ENCODE measurements at regions not wholly inside any gene's neighbourhood (a gene's known extent, or its start where the extent isn't known, plus 50 kb on each side); places are given as distances from the start of the nearest gene placed in this dataset.

DNA sequence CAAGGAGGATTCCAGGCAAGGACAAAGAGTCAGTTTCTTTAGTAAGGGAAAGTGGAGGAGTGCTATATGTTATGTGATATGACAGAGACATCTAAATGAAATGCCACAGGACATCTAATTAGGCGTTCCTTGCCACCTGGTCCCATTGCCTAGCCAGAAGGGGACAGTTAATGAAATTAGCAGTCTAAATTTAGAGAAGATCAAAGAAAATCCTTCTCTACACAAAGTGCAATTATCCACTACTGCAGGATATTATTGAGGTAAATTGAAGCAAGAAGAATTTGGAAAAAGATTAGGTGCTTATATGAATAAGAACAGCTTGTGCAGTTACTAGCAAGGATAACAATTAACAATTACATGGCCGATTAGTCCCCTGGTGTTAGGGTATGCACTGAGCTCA is 495.3 kb upstream of the NMUR2 start:
- no peak for DNase-seq

DNA sequence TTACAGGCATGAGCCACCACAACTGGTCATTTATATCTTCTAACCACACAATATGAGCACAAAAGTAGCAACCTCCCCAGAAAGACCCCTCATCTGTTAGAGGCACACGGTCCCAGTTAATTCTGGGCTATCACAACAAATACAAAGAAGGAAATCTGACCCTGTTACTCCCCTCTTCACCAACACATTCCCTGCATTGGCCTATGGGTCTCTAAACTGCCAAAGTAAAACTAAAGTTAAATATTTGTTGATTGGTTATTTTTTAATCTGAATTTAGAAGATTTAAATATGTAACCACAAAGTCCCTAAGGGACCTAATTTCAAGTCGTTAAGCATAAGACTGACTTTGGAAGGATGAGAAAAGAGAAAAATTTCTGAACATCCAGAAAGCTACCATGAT is 496.7 kb upstream of the NMUR2 start:
- DNase-seq, result no peak

DNA sequence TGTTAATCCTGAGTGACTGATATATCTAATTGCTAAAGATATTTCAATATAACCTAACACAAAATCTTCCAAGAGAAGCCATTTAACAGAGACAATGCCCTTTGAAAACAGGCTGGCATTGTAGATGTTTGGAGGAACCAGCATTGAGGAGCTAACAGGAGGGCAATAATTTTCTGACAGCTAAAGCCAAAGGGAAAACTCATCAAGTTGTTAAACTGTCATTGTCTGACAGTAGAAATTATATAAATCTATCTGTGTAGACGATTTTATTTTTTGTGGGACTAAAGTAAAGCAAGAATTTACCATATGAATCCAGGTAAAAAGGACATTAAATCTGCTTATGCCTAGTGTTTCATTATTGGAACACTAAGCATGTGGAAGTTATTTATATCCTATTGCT is 500.2 kb upstream of the NMUR2 start:
- DNase-seq, result no peak

DNA sequence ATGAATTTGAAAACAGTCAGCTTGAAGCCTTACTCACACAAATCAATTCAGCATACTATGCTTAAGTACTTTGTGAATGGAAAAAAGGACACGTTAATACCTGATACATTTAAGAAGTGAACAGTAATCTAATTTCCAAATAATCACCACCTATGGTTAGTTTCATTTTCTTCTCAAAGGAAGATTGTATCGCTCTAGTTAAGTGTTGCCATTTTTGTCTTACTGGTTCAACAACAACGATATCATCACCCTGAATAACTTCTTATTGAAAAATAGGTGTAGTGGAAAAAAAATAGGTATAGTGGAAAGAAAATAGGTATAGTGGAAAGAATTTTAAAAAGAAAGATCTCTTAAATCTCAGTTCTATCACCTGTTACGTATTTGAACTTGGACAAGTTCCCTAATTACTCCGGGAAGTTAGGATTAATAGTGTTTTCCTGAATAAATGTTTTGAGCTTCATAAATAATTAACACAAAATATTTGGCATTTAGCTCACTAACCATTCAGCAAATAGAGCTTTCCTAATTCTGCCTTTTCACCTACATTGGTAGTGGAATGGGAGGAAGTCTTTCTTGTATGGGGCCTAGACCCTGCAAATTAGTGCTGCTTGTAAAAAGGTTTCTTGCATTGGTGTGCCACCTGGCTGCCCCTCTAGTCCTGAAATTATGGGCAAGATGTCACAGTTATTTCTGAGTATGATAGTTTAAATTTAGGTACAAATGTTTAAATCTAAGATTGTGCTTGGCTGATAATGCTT is 502.6 kb upstream of the NMUR2 start:
- no peak for DNase-seq

DNA sequence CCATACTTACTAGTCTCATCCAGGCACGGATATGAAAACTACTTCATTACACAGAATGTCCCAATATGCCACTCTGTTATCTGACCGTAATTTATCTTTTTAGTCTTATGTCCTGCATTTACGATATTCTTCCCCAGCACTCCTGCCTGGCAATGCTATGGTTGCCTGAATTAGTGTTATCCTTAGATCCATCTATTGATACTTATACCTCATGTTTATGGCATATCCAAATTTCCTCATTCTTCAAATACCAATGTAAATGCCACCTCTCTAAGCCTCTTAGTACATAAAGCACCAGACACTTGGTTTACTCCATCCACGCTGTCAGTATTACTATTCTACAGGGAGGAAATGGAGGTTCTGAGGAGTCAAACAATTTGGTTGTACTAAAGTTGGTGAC is 507.8 kb upstream of the NMUR2 start:
- no peak for DNase-seq

DNA sequence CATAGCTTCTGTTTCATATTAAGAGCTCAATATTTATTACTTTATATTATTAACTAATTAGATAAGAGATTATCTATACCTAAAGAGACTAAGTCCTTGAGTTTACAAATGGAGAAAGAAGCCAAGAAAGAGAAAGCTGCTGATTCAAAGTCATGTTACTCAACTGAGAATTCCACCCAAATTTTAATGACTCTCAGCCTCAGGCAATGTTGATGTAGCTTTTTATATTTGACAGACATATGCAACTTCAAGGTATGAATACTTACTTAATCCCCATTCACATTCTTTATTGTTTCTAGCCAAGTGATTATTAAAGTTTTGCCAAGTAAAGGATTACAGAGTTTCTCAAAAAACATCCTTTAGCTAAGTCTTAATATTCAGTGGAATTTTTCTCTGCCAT is 527.5 kb upstream of the NMUR2 start:
- DNase-seq, result no peak

DNA sequence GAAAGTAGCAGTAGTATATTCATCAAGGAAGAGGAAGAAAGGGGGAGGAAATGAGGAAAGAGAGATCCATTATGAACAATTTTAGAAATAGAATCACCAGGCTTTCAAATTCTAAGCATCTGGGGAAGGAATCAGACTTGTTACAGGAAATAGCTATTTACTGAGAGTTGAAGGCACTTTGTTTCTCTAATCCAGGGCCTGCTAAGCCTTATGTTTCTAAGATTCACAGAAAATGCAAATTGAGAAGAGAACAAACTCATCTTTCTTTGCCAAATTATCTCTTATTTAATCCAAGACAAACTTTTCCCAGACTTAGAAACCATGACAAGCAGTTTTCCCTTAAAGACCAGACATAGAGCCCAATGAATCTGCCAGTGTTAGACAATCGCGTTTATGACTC is 528.0 kb upstream of the NMUR2 start:
- no peak for DNase-seq

DNA sequence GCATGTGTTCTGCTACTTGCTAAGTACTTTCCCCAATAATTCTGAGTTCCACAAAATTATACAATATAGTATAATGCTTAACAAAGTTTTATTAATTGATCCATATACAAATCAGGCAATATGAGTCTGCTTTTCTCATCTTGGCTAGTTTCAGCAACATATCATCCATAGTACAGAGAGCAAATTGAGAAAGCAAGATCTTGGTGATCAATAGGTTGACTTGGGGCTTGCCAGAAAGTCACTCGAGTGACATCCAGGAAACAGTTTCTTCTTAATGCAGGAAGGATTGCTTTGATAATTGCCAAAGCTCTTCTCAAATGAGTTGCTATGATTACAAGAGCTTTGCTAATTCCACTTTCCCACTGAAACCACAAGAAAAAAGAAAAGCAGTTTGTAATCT is 533.6 kb upstream of the NMUR2 start:
- no peak for DNase-seq

DNA sequence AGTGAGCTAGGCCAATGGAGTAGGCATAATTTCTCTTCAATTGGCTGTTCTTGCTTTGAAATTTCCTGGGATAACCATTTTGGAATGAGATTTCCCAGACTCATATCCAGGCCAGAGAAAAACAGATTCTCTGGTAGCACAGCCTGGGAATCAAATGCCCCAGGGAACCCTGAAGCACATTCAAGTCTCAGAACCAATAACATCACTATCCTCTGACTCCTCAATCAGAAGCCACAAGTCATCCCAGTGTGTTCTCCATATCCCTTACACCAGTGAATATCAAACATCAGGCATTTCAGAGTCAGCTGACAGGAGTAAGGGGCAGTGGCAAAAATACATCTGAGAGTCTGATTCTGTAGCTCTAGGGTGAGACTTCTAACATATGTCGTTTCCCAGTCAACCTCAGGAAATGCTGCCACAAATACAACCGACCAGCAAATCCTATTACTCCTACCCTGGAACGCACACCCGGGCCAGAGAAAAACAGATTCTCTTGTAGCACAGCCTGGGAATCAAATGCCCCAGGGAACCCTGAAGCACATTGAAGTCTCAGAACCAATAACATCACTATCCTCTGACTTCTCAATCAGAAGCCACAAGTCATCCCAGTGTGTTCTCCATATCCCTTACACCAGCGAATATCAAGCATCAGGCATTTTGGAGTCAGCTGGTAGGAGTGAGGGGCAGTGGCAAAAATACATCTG is 537.7 kb upstream of the NMUR2 start:
- no peak for DNase-seq

DNA sequence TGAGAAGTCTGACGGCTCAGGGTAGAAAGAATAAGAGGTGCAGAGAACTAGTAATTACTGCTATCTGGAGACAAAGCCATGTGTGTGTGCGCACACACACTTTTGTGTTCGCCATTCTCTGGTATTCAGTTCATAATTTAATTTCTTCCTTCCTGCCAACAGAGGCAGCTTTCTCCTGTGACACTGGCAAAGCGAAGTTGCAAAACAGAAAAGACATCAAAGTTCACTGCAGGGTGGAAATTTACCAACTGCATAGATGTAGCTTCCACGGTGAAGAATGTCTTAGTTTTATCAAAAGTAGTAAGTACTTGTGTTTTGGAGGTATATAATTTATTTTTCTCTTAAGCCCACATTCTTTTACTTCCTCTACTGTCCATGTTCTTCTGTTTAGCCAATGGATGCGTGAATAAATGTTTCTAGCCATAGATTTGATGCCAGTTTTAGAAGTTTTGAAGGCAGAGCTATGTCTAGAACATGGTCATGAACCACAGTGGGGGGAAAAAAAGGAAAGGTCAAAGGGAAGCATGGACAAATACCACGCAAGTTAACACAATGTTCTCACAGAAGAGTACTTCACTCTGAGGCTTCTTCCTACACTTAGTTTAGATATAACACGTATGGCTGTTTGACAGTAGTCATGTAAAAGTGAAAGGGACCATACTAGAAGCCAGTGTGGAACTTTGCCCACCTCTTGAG is 536.5 kb upstream of the GRIA1 start:
- DNase-seq, result no peak

DNA sequence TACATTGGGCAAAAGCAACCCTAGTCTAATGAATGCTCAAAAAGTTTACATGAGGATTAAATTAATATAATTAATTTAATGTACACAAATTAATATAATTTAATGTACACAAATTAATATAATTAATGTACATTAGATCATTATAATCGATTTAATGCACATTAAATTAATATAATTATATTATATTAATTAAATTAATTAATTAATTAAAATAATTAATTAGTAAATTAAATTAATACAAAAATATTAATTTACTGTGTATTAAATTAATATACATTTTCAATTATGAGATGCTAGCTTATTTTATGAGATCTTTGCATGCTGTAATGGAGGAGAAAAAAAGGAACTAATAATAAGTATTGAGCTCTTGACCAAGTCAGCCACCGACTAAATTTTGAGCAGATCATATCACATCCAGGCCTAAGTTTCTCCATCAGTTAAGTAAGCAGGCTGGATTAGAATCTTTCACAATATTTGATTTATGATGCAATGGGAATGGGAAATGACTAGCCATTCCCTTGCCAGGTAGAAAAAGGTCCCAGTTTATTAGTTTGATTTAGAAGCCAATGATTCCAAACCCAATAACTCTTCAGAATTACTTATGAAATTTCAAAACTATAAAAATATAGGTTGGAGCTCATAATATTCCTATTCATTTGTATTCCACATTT is 533.4 kb upstream of the GRIA1 start:
- no peak for DNase-seq

DNA sequence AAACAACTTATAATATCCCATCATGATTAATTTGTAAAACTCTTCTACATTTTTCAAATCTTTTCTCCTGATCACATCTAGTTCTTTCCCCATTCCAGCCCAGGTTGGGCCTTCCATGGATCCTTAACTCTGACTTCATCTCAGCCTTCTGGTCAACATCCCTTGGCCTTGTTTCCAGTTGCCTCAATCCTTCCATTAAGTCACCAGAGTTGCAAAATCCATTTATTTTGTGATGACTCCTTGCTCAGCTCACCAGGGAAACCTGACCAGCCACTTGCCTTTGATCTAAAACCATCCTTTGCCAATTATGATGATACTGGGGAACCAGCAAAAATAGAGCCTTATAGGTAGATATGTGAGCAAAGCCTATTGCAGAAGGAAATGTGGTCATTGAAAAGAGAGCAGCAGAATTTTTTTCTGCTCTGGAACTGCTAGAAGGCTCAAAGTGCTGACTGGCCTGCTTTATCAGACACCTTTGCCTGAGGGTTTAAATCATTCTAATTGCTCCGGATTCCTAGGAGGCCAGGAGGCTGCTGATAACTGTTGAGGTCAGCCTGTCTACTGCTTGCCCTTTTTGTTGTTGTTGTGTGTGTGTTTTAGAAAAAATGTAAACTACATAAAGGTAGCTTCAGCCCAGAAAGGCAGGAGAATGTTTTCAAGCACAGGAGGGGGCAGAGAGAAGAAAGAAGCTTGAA is 512.2 kb upstream of the GRIA1 start:
- no peak for DNase-seq

DNA sequence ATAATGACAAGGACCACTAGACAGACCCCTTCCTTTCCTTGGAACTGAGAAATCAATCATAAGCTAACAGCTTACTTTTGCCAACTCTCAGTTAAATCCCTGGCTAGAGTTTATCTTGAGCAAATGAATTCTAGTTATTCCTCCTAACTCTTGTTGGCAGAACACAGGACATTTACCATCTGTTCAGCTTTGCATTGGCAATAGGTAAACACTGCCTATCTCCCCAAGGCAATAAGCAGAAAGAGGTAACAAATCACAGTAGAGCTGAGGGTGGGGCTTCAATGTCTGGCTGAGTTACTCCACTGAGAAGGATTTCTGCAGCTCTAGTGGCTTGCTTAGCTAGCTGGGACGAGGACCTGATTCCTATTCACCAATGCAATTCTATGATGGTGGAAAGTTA is 503.3 kb upstream of the GRIA1 start:
- no peak for DNase-seq

DNA sequence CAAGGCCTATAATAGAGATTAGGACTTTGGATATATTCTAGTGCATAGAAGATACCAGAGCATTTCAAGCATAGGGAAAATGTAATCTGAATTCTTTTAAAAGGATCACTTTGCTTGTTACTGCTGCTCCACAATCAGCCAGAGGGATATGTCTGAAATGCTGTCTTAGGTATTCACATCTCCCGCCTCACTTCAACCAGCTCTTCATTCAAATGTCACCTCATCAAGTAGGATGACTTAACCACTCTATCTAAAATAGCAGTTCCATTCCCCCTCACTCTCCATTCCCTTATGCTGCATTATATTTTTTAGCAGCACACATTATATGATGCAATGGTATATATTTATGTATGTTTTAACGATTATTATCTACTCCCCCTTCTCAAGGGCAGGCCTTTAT is 500.3 kb upstream of the GRIA1 start:
- no peak for DNase-seq

DNA sequence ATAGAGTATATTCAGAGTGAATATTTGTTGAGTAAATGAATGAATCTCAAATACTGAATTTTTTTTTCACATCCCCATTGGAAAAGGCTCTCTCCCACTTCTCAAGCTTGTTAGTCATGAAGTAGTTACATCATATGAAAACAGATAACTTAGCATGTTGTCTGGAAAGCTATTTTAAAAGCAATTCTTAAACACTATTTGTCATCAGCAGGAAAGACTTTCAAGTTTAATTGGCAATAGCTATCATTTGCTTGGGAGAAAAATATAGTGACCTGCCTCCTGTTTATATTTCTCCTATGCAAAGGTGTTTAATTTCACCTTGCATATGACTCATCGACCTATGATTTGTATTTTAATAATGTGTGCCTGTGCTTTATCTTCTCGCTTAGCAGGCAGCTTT is 499.8 kb upstream of the GRIA1 start:
- DNase-seq, result no peak

DNA sequence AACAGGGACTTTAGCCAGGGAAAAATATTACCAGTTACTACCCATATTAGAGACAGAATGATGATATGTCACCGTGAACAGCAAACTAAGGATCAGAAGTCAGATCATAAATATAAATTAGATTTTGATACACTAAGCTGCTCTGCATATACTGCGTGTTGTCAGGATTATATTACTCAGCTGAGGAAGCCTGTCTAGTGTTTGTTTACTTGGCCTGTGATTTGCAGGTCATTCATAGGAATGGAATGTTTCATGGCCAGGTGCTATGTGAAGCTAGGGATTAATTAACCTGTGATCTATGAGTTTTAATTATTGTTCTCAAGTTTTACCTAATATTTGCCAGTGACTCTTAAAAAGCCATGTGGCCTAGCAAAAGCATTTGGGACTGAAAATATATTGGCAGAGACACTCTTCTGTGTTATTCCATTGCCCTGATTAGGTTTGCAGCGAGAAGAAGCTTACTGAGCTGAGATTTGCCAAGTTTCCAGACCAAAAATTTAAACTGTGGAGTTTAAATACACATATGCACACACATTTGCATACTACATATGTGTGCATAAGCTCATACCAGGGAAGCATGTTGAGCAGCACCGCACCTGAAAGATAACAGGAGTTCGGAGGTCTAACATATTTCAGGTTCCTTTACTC is 496.3 kb upstream of the GRIA1 start:
- DNase-seq, result no peak

DNA sequence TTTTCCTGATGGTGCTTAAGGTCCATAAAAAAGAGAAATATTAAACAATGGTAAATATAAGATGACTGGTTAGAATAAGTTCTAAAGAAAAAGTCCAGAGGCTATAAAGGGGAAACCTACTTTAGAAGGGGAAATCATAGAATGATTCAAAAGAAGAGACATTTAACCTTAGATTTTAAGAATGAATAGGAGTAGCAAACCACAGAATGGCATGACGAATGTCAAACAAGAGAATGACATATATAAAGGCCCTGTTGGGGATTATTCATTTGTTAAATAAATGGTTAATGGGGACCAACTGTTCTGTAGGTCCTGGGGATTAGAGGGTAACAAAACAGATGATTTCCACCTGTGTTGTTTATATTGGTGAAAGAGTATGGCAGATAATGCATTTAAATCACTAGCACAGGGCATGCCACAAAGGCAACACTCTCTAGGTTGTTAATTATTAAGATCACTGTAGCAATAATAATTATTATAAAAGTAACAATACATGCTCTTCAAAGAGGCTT is 495.2 kb upstream of the GRIA1 start:
- DNase-seq, result no peak

DNA sequence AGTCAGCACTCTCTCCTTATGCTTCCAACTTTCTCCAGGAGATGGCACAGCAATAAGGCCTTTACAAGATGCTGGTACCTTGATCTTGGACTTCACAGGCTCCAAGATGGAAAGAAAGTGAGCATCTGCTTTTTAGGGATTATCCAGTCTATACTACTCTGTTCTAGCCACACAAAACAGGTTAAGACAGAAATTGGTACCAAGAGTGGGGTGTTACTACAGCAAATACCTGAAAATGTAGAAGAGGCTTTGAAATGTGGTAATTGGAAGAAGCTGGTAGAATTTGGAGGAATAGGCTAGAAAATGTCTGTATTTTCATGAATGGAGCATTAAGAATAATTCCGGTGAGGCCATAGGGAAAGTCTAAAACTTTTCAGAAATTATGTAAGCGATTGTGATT is 484.8 kb upstream of the GRIA1 start:
- no peak for DNase-seq

DNA sequence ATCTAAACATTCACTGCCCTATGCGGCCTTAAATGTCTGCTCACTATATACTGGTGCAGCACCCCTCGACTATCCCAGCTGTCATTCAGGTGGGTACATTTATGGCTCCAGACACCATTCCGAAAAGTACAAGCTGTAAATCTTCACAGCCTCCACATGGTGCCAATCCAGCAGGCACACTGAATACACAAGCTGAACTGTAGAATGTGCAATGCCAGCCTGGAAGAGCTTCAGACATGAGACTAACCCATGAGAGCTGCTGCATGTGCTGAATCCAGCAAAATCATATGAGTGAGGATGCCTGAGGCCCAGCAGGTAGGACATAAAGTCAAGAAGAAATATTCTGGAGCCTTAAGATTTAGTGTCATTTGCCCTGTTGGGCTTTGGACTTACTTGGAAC is 483.8 kb upstream of the GRIA1 start:
- no peak for DNase-seq

DNA sequence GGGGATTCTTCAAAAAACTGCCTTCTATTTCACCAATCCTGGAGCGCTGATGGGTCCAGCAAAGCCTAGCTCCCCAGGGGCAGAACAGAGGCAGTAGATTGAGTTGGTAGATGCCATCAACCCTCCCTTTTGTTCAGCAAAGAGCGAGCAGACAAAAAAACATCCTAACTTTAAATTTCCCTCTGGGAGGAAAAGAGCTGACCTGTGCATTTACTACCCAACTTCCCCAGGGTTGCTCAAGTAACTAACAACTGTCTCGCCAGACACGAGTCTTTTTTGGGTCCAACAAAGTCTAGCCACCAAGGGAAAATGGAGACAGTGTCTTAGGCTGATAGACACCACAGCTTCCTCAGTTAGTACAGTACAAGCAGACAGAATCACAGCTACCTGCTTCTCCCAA is 476.3 kb upstream of the GRIA1 start:
- no peak for DNase-seq

DNA sequence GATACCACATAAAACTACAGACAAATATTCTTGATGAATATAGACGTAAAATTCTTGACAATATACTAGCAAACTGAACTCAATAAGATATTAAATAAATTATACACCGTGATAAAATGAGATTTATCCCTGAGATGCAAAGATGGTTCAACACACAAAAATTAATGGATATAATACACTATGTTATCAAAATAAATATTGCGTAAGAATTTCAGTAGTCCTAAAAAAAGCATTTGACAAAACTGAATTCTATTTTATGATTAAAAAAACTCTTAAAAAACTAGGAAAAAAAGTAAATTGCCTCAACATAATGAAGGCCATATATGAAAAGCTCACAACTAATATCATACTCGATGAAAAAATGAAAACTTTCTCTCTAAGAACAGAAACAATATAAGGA is 472.3 kb upstream of the GRIA1 start:
- no peak for DNase-seq
